HG03196 (cell line): ENCODE measurements at regions not wholly inside any gene's neighbourhood (a gene's known extent, or its start where the extent isn't known, plus 50 kb on each side); places are given as distances from the start of the nearest gene placed in this dataset.

Source experiments
- ATAC-seq: cut with Tn5 transposase; IDR thresholded peaks from one replicate; pipeline ENCODE4 v1.9.1; 2021; ENCODE audit not compliant: unreplicated experiment

DNA sequence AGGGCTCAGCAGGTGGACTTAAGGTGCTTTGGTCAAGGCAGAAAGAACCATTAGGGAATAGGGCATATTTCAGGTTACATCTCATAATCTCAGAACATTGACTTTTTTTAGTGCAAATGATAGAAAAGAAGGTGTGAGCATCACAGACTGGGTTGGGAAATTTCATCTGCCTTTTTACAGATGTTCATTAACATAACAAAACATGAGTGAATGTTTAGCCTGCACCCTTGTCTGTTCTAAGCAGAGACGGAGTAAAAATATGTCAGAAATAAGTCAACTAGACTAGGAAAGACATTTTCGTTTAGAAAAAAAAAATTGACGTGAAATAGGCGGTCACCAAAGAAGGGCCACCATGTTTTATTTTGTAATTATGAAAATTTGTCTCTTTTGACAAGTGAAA lies 127.5 kb upstream of the CDH13 start:
- no peak for ATAC-seq

DNA sequence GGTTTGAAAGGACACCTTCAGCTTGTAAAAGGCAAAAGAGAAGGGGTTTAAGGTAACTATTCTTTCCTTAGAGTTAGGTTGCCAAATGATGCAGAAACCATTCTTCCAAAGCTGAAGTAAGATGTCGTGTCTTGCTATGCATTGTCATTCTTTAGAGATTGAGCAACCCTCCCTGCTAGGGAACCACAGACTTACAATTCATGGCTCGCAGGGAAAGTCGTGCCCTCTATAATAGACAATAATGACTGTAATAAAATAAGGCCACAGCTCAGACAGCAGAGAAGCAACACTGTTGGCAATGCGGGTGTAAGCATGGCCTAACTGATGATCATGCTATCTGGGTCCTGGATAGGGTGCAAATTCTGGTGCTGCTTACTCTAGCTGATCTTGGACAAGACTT lies 129.6 kb upstream of the CDH13 start:
- ATAC-seq: no peak

DNA sequence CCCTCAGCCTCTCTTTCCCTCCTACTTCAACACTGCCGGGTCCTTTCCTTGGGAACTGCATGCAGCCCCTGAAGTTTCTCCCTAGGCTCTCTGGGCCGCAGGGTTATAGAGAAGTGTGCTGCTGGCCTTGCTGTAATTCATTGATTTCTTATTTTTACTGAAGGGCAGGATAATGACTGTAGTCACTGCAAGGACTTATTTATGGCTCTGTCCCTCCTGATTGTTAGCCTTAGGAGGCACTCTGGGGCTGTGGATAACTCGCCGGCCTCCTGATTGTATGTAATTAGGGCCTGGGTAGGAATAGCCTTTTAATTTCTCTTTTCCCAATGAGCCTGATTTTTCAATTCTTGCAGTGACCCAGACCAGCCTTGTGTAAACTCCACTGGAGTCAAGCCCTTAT lies 138.3 kb upstream of the CDH13 start:
- ATAC-seq: no peak

DNA sequence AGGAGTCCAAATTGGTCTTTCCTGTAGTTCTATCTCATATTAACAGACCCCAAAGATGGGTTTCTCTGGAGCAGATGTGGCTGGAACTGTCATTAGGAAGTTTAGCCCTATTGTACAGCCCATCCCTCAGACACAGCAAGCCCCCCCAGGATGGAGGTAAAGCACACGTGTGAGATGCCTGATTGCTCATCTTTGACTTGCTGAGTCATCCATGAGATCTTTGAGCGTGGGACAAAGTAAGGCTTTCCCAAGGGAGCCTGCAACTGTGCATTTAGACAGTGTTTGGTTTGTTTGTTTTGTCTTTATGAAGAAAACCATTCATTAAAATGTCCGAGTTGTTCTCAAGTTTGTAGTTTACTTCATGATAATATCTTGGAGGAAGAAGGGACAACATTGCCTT lies 145.3 kb upstream of the CDH13 start:
- no peak for ATAC-seq

DNA sequence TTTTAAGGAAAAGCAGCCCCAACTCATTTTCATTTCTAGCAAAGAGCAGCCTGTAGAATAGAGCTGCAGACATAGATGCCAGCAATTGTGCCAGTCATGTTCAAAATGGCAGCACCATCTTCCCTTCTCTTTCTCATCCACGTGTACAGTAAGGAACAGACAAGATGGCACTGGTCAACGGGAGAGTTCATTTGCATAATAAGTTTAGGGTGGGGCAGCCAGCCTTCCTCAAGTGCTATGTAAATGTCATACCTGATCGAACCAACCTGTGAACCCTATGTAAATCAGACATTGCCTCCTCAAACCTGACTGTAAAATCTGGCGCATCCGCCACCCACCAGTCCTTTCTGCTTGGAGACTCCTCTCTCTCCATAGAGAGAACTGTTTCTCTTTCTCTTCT lies 150.0 kb upstream of the CDH13 start:
- ATAC-seq: no peak

DNA sequence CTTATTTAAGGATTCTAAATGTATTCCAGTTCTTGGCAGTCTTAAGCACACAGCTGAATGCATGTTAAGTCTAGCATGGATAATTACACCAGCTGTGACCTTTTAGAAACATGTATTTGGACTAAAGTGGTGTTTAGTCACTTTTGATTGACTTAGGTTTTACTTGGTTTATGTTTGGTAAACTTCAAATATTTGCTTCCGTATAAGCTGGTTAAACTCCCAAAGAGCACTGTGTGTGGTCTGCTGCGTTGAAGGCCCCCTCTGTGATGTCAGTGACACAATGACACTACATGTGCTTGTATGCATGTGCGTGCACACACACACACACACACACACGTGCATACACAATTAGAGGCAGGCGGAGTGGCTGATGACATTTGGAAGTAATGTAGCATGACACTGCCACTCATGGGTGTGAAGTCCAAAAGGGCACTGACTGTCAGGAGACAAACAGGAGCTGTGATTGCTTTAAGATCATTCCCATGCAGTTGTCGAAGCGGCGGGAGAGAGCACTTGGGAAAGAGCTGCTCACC lies 156.1 kb upstream of the CDH13 start:
- no peak for ATAC-seq

DNA sequence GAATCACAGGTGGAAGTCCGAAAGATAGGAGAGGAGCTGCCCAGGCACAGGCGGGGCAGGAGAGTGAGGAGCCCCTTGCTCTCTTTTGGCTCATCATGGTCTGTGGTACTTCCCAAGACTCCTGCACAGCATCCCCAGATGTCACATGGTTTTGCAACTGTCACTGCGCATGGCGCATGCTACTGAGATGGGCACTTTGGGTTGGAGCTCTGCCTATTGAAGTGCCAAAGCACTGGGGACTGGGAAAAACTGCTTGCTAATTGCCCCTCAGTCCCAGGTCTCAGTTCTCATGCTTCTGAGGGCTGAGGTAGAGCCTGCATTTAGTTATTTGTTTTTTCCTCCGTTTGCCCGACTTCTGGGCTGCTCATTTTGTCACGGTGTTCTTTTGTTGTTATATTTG lies 156.8 kb upstream of the CDH13 start:
- ATAC-seq: no peak

DNA sequence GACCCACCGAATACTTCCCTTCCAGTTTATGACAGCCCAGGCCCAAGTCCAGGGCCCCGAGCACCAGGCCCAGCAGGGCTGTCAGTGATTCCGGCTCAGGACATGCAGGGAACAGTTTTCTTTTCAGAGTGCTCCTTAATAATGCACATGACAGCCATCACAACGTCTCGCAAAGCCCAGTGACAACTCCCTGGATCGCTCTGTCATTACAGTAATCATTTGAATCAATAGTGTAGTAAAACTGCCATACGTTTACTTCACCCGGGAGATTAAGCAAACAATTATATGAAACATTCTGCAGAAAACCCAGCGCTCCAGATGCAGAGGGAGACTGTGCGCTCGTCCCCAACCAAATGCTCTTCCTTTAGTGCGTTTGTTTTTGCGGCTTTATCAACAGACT lies 162.6 kb upstream of the CDH13 start:
- ATAC-seq: no peak

DNA sequence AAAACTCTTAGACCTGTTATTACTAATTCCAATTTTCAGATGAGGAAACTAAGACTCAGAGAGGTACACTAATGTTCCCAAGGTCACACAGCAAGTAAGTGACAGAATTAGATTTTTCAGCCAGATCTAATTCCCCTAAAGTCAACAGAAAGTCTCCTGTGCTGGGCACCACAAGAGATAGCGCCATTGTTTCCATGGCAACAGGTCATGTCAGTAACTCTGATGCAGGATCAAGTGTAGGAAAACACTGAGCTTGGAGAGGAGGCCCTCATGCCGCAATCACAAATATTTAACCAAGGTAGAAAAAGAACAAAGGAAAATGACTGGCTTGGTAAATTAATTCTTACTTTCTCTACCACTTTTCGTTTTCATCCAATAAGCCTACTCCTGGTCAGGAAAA lies 166.0 kb upstream of the CDH13 start:
- no peak for ATAC-seq

DNA sequence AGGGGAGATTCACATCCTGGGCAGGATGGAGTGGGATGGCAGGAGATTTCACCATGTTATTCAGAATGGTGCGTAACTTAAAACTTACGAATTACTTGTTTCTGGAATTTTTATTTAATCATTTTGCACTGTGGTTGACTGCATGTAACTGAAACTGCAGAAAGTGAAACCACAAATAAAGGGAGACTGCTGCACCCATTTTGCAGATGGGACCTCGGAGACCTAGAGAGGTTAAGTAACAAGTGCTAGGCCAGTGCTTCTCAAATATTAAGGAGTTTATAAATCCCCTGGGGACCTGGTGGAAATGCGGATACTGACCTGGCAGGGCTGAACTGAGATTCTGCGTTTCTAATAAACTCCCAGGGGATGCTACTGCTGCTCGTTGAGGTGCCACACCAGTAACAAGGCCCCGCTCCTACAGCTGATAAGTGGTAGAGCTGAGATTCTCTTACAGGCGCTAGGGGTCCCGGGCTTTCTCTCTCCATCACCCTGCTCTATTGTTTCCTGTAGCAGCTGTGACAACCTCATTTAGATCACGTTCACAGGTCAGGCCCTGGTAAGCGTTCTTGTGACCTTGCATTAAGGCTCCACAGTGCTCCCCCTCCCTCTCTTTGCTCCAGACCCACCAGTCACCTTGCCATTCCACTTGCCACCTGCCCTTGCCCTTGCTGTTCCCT lies 167.1 kb upstream of the CDH13 start:
- ATAC-seq: no peak

DNA sequence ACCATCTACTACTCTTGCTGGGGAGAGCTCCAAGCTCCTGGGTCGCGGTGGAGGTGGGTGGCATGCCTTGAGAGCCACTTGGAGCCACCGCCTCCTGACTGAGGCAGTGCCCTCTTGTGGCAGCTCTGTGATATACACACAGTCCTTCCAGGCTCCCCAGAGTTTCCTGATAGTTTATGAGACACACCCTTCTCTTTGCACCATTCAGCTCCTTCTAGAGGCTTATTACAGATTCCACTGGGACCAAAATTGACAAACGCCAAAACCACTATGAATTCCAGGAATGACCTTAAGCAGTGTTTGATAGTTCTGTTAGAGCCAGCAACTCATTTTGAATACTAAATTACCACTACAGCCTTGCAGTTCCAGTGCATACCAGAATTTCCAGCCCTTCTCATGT lies 170.1 kb upstream of the CDH13 start:
- ATAC-seq: peak; percentile 85

DNA sequence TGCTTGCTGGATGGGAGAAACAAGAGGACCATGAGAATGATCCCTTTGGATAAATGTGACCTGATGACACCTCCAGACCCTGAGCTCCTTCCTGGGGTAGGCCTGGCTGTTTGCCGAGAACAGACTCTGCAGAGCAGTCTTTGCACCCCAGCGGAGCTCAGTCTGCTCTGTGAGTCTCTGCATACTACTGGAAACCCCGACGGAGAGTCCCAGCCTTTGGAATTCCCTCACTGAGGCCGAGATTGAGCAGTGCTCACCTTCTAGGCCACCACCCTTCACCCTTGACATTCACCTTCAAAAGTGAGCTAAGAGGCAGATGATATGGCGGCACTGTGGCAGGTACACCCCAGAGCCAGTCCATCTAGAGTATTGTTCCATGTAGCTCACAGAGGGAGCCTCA lies 172.2 kb upstream of the CDH13 start:
- ATAC-seq: no peak

DNA sequence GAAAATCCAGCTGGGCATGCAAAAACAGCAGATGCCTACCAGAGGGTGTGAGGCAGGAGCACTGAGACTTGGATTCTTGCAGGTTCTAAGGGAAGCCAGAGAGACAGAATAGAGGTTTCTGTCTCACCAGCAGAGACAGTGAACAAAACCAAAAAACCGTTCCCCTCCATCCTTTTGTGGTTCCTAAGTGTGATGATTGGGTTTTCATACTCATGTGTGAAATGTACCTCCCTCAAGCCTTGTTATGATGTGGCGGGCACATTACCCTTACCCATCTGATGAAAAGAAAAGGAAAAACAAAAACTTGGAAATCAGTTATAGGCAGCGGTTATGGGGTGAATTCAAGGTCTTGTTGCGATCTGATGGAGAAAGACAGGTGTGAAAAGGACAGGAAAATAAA lies 172.6 kb upstream of the CDH13 start:
- no peak for ATAC-seq

DNA sequence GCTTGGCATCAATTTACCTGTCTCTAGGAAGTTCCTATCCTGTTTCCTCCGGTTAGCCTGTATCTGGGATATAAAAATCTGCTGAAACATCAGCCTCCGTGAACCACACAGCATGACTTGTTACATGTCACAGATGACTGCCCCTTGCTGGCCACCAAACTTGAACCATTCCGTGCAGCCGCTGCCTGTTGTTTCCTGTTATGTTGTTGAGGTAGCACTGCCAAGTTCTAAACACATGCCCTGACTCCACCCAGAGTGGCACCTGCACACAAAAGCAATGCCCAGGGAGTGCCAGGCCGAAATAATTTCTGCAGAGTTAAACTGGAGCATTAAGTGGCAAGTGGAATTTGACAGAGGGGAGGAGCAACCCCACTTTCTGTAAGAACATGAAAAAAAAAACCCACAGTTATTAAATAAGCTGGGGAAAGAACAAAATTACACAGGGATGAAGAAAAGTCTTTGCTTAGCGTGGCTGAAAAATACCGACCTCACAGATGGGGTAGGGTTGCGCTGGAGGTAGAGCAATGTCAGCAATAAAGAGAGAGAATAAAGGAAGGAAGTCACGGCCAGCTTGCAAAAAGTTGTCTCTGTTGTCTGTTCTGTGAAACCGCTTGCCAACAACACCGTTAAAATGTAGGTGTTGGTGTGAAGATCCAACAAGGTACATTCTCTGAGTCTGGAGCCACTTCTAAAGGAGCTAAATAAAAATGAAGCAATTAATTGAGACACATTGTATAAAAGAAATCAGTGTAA lies 174.6 kb upstream of the CDH13 start:
- no peak for ATAC-seq

DNA sequence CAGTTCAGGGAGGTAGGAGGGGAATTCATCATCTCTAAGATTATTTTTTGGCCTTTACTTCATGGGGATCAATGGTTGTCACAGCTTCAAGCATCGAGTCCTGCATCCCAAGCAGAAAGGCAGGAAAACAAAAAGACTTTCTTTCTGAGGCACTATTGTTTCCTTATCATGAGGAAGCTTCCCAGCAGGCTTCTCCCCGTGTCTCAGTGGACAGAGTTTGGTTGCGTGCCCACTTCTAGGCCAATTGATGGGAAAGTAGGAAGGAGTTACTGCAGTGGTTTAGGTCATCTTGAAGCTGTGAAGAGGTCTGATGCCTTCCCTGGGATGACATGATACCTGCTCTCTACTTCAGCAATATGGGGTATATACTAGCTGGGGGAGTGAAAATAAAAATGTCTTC lies 175.3 kb upstream of the CDH13 start:
- ATAC-seq: no peak

DNA sequence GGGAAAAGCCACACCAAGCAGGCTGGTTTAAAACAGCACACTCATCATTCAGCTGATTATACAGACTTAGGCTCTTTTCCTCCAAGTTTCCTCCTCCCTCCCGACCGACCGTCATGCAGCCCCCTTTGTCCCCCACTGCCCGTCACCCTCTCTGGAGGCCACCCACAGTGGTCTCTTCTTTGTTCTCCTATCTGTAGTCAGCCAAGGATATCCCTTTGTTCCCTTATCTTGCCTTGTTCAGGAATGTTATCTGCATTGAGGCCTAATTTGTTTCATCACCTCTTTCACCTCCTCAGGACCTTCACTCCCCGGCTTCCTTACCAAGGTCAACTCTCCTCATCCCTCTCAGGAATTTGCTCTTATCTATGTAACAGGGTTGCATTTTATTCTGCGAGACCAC lies 186.4 kb upstream of the CDH13 start:
- ATAC-seq: no peak

DNA sequence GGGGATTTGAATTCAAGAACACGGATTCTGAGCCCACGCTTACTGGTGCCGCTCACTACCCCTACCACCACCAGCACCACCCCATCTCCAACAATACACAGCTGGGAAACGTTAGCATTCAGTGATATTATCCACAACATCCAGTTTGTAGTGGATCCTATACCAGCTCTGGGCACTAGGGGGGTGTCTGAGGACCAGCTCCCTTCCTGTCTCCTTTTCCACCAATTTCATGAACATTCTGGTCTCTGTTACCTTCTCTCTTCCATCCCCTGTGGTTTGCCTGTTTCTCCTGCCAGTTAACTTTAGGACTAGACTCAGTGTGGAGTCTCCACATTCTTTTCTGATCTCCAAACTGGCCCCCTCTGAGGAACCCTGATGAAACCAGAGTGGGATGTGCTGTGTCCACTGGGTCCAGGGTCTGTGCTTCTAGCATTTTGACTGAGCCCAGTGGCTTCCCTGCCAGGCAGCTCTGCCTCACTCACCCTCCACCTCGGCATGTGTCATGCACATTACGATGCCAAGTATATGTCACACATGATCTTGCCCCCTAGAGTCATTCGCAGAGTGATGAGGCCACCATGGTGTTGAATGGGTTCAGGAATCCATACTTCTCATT lies 187.0 kb upstream of the CDH13 start:
- no peak for ATAC-seq

DNA sequence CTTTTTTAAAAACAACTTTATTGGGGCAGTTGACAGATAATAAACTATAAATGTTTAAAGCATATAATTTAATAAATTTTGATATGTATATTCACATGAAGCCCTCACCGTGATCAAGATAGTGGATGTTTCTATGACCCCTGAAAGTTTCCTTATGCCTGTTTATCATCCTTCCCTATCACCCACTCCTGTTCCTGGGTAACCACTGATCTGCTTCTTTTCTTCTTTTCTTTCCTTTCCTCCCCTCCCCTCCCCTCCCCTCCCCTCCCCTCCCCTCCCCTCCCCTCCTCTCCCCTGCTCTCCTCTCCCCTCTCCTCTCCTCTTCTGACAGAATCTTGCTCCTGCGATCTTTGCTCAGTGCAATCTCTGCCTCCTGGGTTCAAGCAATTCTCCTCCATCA lies 193.7 kb upstream of the CDH13 start:
- ATAC-seq: no peak

DNA sequence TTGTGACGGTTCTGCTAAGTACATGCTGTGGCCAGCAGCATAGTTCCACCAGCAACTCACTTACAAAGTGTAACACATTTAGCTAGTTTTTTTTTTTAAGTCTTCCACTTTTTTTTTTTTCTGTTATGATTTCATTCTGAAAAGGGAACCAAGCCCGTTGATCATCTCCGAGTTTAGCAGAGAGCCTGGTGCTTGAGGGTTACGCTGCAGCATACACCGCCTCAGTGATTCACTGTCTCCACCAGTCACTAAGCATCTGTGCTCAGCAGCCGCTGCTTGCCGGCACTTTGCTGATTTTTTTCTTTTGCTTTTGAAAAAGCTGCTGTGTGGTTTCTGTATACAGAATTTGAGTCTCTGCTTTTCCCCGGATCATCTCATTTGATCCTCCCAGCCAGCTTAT lies 194.5 kb upstream of the CDH13 start:
- no peak for ATAC-seq

DNA sequence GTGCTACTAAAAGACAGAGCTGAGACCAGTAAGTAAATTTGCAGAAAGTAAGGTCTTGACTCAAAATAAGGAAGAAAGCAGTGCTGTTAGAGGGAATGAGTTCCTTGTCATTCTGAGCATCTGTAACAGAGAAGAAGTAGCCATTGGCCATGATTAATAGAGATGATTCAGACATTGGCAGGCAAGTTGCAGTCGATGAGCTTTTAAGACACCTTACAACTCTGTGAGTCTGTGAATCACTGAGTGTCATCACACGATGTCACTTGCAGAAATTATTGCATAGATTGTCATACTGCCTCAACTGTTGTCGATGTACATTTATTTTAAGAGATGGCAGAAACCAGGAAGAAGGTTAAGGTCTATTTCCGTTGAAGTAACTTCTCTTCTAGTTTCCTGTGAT lies 201.1 kb upstream of the CDH13 start:
- ATAC-seq: no peak

DNA sequence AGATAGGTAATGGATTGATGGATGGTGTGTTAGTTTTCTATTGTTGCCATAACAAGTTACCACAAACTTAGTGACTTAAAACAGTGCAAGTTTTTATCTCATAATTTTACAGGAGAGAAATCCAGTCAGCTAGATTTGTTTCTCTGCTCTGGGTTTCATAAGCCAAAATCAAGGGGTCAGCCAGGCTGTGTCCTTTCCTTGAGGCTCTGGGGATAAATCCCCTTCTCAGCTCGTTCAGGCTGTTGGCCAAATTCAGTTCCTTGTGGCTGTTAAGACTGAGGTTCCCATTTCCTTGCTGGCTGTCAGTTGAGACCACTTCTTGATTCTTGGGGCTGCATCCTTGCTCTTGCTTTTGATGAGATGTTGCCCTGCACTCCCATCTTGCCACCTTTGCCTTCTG lies 204.9 kb upstream of the CDH13 start:
- no peak for ATAC-seq

DNA sequence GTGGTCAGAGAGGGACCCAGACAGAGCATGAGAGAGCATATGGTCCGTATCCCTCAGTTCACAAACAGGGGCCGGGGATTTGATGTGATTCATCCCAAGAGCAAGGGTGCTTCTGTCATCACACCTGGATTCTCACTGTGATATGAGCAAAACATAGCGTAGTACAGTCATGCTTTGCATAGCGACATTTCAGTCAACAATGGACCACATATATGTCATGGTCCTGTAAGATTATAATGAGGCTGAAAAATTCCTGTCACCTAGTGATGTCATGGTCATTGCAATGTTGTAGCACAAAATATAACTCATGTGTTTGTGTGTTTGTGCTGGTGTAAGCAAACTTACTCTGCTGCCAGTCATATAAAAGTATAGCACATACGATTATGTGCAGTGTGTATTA lies 207.4 kb upstream of the CDH13 start:
- ATAC-seq: no peak
